ENCODE measurements at regions not wholly inside any gene's neighbourhood (a gene's known extent, or its start where the extent isn't known, plus 50 kb on each side); places are given as distances from the start of the nearest gene placed in this dataset.

DNA sequence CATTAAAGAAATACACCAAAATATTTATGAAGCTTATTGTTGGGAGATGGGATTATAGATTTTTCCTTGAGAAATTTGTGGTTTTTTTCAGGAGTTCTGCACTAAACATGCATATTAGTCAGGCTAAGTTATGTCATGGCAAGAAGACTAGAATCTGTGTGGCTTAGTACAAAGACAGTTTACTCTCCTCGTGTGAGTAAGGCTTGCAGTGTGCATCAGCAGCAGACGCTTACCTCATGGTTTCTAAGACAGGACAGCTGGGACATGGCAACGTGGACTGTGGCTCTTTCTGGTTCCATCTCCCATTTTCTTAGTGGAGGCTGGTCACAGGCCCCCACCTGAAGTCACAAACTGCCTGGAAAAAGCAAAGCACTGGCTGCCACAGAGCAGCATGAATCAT, 429.6 kb upstream of the VSTM2A start:
- no peak for TF ChIP-seq POLR2A (IDR thresholded peaks at IDR 0.05)
- TF ChIP-seq, protein P1, sequence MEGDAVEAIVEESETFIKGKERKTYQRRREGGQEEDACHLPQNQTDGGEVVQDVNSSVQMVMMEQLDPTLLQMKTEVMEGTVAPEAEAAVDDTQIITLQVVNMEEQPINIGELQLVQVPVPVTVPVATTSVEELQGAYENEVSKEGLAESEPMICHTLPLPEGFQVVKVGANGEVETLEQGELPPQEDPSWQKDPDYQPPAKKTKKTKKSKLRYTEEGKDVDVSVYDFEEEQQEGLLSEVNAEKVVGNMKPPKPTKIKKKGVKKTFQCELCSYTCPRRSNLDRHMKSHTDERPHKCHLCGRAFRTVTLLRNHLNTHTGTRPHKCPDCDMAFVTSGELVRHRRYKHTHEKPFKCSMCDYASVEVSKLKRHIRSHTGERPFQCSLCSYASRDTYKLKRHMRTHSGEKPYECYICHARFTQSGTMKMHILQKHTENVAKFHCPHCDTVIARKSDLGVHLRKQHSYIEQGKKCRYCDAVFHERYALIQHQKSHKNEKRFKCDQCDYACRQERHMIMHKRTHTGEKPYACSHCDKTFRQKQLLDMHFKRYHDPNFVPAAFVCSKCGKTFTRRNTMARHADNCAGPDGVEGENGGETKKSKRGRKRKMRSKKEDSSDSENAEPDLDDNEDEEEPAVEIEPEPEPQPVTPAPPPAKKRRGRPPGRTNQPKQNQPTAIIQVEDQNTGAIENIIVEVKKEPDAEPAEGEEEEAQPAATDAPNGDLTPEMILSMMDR (IDR thresholded peaks at IDR 0.05) = no peak
- TF ChIP-seq POLR2AphosphoS5 (IDR thresholded peaks at IDR 0.05) = no peak
